ENCODE measurements at regions not wholly inside any gene's neighbourhood (a gene's known extent, or its start where the extent isn't known, plus 50 kb on each side); places are given as distances from the start of the nearest gene placed in this dataset.

- no peak for DNase-seq
Observed at GRCh38 chr15:39157882-39158281, 423.0 kb upstream of the THBS1 start.

GRCh38 chr15:39159833-39160232 is 421.0 kb upstream of the THBS1 start:
- no peak for DNase-seq

- DNase-seq = no peak
Observed at GRCh38 chr15:39161096-39161495, 419.8 kb upstream of the THBS1 start.

- DNase-seq = no peak
Observed at GRCh38 chr15:39165020-39165706, 415.7 kb upstream of the THBS1 start.

- DNase-seq = no peak
Observed at GRCh38 chr15:39167164-39168058, 413.5 kb upstream of the THBS1 start.

- DNase-seq = no peak
Observed at GRCh38 chr15:39171944-39172368, 408.9 kb upstream of the THBS1 start.

- no peak for DNase-seq
Observed at GRCh38 chr15:39172380-39173281, 408.2 kb upstream of the THBS1 start.

GRCh38 chr15:39173426-39173825 is 407.5 kb upstream of the THBS1 start:
- no peak for DNase-seq

- no peak for DNase-seq
Observed at GRCh38 chr15:39174332-39174731, 406.5 kb upstream of the THBS1 start.

- DNase-seq = no peak
Observed at GRCh38 chr15:39176030-39176429, 404.8 kb upstream of the THBS1 start.

- no peak for DNase-seq
Observed at GRCh38 chr15:39177561-39177960, 403.3 kb upstream of the THBS1 start.

- DNase-seq = no peak
Observed at GRCh38 chr15:39180030-39180429, 400.8 kb upstream of the THBS1 start.

GRCh38 chr15:39180483-39180933 is 400.4 kb upstream of the THBS1 start:
- DNase-seq = no peak

GRCh38 chr15:39181056-39181747 is 399.7 kb upstream of the THBS1 start:
- DNase-seq = no peak

GRCh38 chr15:39181940-39182339 is 398.9 kb upstream of the THBS1 start:
- no peak for DNase-seq

- DNase-seq = no peak
Observed at GRCh38 chr15:39183164-39183881, 397.6 kb upstream of the THBS1 start.

GRCh38 chr15:39184701-39185390 is 396.0 kb upstream of the THBS1 start:
- no peak for DNase-seq

GRCh38 chr15:39188314-39188713 is 392.6 kb upstream of the THBS1 start:
- no peak for DNase-seq

- DNase-seq = no peak
Observed at GRCh38 chr15:39188930-39189329, 391.9 kb upstream of the THBS1 start.

GRCh38 chr15:39191871-39192291 is 389.0 kb upstream of the THBS1 start:
- no peak for DNase-seq

- DNase-seq = no peak
Observed at GRCh38 chr15:39192351-39192750, 388.5 kb upstream of the THBS1 start.

Measured in effector CD8-positive, alpha-beta T cell (primary cell).